Transverse colon (tissue), 4 donors: ENCODE measurements at regions not wholly inside any gene's neighbourhood (a gene's known extent, or its start where the extent isn't known, plus 50 kb on each side); places are given as distances from the start of the nearest gene placed in this dataset.

Source experiments
- DNase-seq: peaks from one replicate; pipeline ENCODE4 v3.0.0-alpha.2; 2019
- H3K27ac ChIP-seq, 4 donors: fragments of 200-600 bp; sonication (generic); 2 replicates each; pipeline ENCODE4 v1.5.1; 2016 to 2018; ENCODE audit warnings: inconsistent platforms in 4 of 4
- H3K27me3 ChIP-seq: fragments of 200-600 bp; sonication (generic); 2 replicates; pipeline ENCODE4 v1.5.1; 2017; ENCODE audit warnings: inconsistent platforms
- H3K36me3 ChIP-seq, 4 donors: fragments of 200-600 bp; sonication (generic); 2 replicates each; pipeline ENCODE4 v1.5.1; 2017 to 2019; ENCODE audit warnings: inconsistent platforms in 4 of 4
- H3K4me1 ChIP-seq, 4 donors: fragments of 200-600 bp; sonication (generic); 2 replicates each; pipeline ENCODE4 v1.5.1; 2017 to 2020; ENCODE audit warnings: inconsistent platforms in 4 of 4
- H3K4me3 ChIP-seq, 4 donors: fragments of 200-600 bp; sonication (generic); 1 replicate in 1 of 4; 2 replicates in 3 of 4; pipeline versions ENCODE4 v1.5.1 to v1.6.1; 2017 to 2019; ENCODE audit warnings: inconsistent platforms in 4 of 4
- H3K9me3 ChIP-seq, 2 donors: fragments of 200-600 bp; sonication (generic); 2 replicates each; pipeline ENCODE4 v1.5.1; 2017 to 2019; ENCODE audit warnings: inconsistent platforms in 2 of 2
- CTCF ChIP-seq, 5 experiments: fragments of 200-600 bp in 3 of 5; fragments of 450-650 bp in 2 of 5; sonication (generic) in 3 of 5; IDR thresholded peaks; 1 replicate in 2 of 5; 2 replicates in 3 of 5; pipeline ENCODE4 v1.5.1; 2016 to 2017; ENCODE audit warnings: antibody characterized with exemption in 5 of 5, inconsistent platforms in 3 of 5, mild to moderate bottlenecking in 2 of 5, moderate library complexity in 1 of 5
- EP300 ChIP-seq: sonication (generic); formaldehyde crosslinking; IDR thresholded peaks from one replicate; pipeline ENCODE4 v1.6.1; 2017; ENCODE audit warnings: antibody characterized with exemption, low read depth
- POLR2A ChIP-seq: fragments of 450-650 bp; IDR thresholded peaks from one replicate; pipeline ENCODE4 v1.6.1; 2016; ENCODE audit warnings: antibody characterized with exemption, mild to moderate bottlenecking, moderate library complexity
- POLR2AphosphoS5 ChIP-seq, 3 donors: sonication (generic); formaldehyde crosslinking; IDR thresholded peaks; one replicate each; pipeline ENCODE4 v1.6.1; 2016; ENCODE audit warnings: antibody characterized with exemption in 3 of 3
- WGBS, 2 donors: methylation state at CpG; one replicate each; pipeline ENCODE4 v1.1.5; 2018; ENCODE audit warnings: low coverage in 1 of 2; 5-methylcytosine and 5-hydroxymethylcytosine counted together
- in situ Hi-C, 4 donors: fragments of 200-750 bp; cut with MboI; loops; one replicate each; pipeline versions ENCODE4 v1.15.0 to v1.15.1; 2017; ENCODE audit warnings: low sequenced_read_pairs in 3 of 4, low pct_ligation_motif_present in 1 of 4, low pct_unique_long_range_greater_than_20kb in 1 of 4
- intact Hi-C: fragments of 100-400 bp; cut with DNase I; formaldehyde crosslinking; loops from one replicate; pipeline ENCODE4 v1.15.1; 2023; ENCODE audit warnings: low total_unique reads
- small RNA-seq, 4 donors: library from RNA; depleted of rRNA; stranded (forward); fragments of <200 nt; gene quantifications; one replicate each; pipeline ENCODE3, GENCODE V24; 2016

GRCh38 chr7:80971225-80971624 lies 52.4 kb upstream of the SEMA3C start:
- no peaks in the 10 kb centered on the region for H3K27me3 ChIP-seq
- in situ Hi-C loops (no loop called here), intact Hi-C loops (no loop called here)
- H3K4me3 ChIP-seq: no peak overlapping the region
- no peaks in the 10 kb centered on the region for H3K36me3 ChIP-seq
- TF ChIP-seq POLR2A: no peak
- TF ChIP-seq CTCF (IDR thresholded peaks at IDR 0.05): no peak
- no peak for TF ChIP-seq EP300
- TF ChIP-seq POLR2AphosphoS5 (IDR thresholded peaks at IDR 0.05): no peak
- no peaks in the 10 kb centered on the region for H3K4me1 ChIP-seq
- no peak for DNase-seq
- H3K9me3 ChIP-seq: no peaks in the 10 kb centered on the region
- H3K27ac ChIP-seq: no peak overlapping the region
- WGBS, 2 donors: 78% methylated on average over 3 to 6 of the region's 6 CpGs

Small RNA genes in the stretch of these regions (small RNA-seq; reads per million reads assigned to genes)
- 0 reads per million in 4 donors for gene AC004866.1
